ENCODE measurements at regions not wholly inside any gene's neighbourhood (a gene's known extent, or its start where the extent isn't known, plus 50 kb on each side); places are given as distances from the start of the nearest gene placed in this dataset.
A peak's percentile ranks its signal among the peaks of the same experiment; 100 is the strongest.

- Histone ChIP-seq H3K27ac (no peak overlapping the region), H3K4me3 (ENCODE audit: low read depth, low read length) (no peak overlapping the region), H3K36me3 (replicated peaks) (no peaks in the 10 kb centered on the region), H3K27me3 (replicated peaks) (no peaks in the 10 kb centered on the region)
- no peak for DNase-seq
- no peak for TF ChIP-seq CTCF (IDR thresholded peaks at IDR 0.05; ENCODE audit: low read depth, low read length, missing control alignments)
- in situ Hi-C loops (cut with HindIII; ENCODE audit: low pct_ligation_motif_present, low sequenced_read_pairs), result no loop called here
Measured at GRCh38 chr4:57404483-57404882, 294.3 kb upstream of the IGFBP7 start.

- no peak overlapping the region for H3K4me3 ChIP-seq (ENCODE audit: low read depth, low read length)
- no peaks in the 10 kb centered on the region for H3K27me3 ChIP-seq (replicated peaks)
- no peak for TF ChIP-seq CTCF (IDR thresholded peaks at IDR 0.05; ENCODE audit: low read depth, low read length, missing control alignments)
- H3K27ac ChIP-seq, result no peak overlapping the region
- in situ Hi-C loops (cut with HindIII; ENCODE audit: low pct_ligation_motif_present, low sequenced_read_pairs), result no loop called here
- no peak for DNase-seq
- no peaks in the 10 kb centered on the region for H3K36me3 ChIP-seq (replicated peaks)
Measured at GRCh38 chr4:57403591-57403990, 293.4 kb upstream of the IGFBP7 start.

GRCh38 chr4:57401586-57401985 lies 291.4 kb upstream of the IGFBP7 start:
- Histone ChIP-seq H3K36me3 (replicated peaks) (no peaks in the 10 kb centered on the region), H3K27ac (no peak overlapping the region), H3K27me3 (replicated peaks) (no peaks in the 10 kb centered on the region), H3K4me3 (ENCODE audit: low read depth, low read length) (no peak overlapping the region)
- no peak for TF ChIP-seq CTCF (IDR thresholded peaks at IDR 0.05; ENCODE audit: low read depth, low read length, missing control alignments)
- DNase-seq, result no peak
- in situ Hi-C loops (cut with HindIII; ENCODE audit: low pct_ligation_motif_present, low sequenced_read_pairs), result no loop called here

- peak; percentile 18 for DNase-seq
- Histone ChIP-seq H3K4me3 (ENCODE audit: low read depth, low read length) (no peak overlapping the region), H3K27ac (no peak overlapping the region), H3K36me3 (replicated peaks) (no peaks in the 10 kb centered on the region), H3K27me3 (replicated peaks) (no peaks in the 10 kb centered on the region)
- TF ChIP-seq CTCF (IDR thresholded peaks at IDR 0.05; ENCODE audit: low read depth, low read length, missing control alignments), result no peak
- in situ Hi-C loops (cut with HindIII; ENCODE audit: low pct_ligation_motif_present, low sequenced_read_pairs), result no loop called here
Measured at GRCh38 chr4:57378766-57379165, 268.6 kb upstream of the IGFBP7 start.

GRCh38 chr4:57374866-57375595 lies 264.8 kb upstream of the IGFBP7 start:
- TF ChIP-seq CTCF (IDR thresholded peaks at IDR 0.05; ENCODE audit: low read depth, low read length, missing control alignments), result no peak
- peak; percentile 12 for DNase-seq
- in situ Hi-C loops (cut with HindIII; ENCODE audit: low pct_ligation_motif_present, low sequenced_read_pairs), result no loop called here
- Histone ChIP-seq H3K4me3 (ENCODE audit: low read depth, low read length) (no peak overlapping the region), H3K27me3 (replicated peaks) (no peaks in the 10 kb centered on the region), H3K27ac (no peak overlapping the region), H3K36me3 (replicated peaks) (no peaks in the 10 kb centered on the region)

- DNase-seq, result no peak
- no peaks in the 10 kb centered on the region for H3K36me3 ChIP-seq (replicated peaks)
- no peak overlapping the region for H3K4me3 ChIP-seq (ENCODE audit: low read depth, low read length)
- in situ Hi-C loops (cut with HindIII; ENCODE audit: low pct_ligation_motif_present, low sequenced_read_pairs), result no loop called here
- no peak for TF ChIP-seq CTCF (IDR thresholded peaks at IDR 0.05; ENCODE audit: low read depth, low read length, missing control alignments)
- H3K27me3 ChIP-seq (replicated peaks), result no peaks in the 10 kb centered on the region
- no peak overlapping the region for H3K27ac ChIP-seq
Measured at GRCh38 chr4:57373991-57374390, 263.8 kb upstream of the IGFBP7 start.

All from brain microvascular endothelial cell (primary cell).